SK-N-SH treated with all-trans-retinoic acid at 6 μM for 48 hours (cell line): ENCODE measurements at regions not wholly inside any gene's neighbourhood (a gene's known extent, or its start where the extent isn't known, plus 50 kb on each side); places are given as distances from the start of the nearest gene placed in this dataset.
"Not testable (repeated sequence)": the region's sequence is repeated elsewhere in the genome, so short reads cannot be mapped to it uniquely, and the experiment has no call there.

ENCODE experiments used
- ARNTL ChIP-seq: fragments of 450-650 bp; formaldehyde crosslinking; IDR thresholded peaks from 2 replicates; pipeline ENCODE4 v1.5.0; 2020; ENCODE audit warnings: low read depth, mild to moderate bottlenecking, moderate library complexity, borderline replicate concordance
- BACH2 ChIP-seq: fragments of 250-450 bp; sonication (Bioruptor Pico); IDR thresholded peaks from 2 replicates; pipeline ENCODE4 v1.9.0; 2021; ENCODE audit warnings: mild to moderate bottlenecking, borderline replicate concordance
- CREB5 ChIP-seq: fragments of 250-450 bp; sonication (Bioruptor Pico); IDR thresholded peaks from 2 replicates; pipeline ENCODE4 v1.5.1; 2020; ENCODE audit warnings: low read depth, mild to moderate bottlenecking, moderate library complexity
- ESRRG ChIP-seq: fragments of 250-450 bp; sonication (Bioruptor Pico); IDR thresholded peaks from 2 replicates; pipeline ENCODE4 v1.6.1; 2021; ENCODE audit warnings: mild to moderate bottlenecking
- OSR1 ChIP-seq: fragments of 250-450 bp; sonication (Bioruptor Pico); IDR thresholded peaks from 2 replicates; pipeline ENCODE4 v1.8.0; 2022; ENCODE audit warnings: moderate library complexity, mild to moderate bottlenecking, inconsistent platforms
- PATZ1 ChIP-seq: fragments of 250-450 bp; sonication (Bioruptor Pico); IDR thresholded peaks from 2 replicates; pipeline ENCODE4 v1.8.0; 2020; ENCODE audit warnings: mild to moderate bottlenecking, moderate library complexity, borderline replicate concordance
- PPARA ChIP-seq: fragments of 250-450 bp; sonication (Bioruptor Pico); IDR thresholded peaks from 2 replicates; pipeline ENCODE4 v1.5.0; 2020; ENCODE audit warnings: mild to moderate bottlenecking, borderline replicate concordance
- RARB ChIP-seq: fragments of 250-450 bp; sonication (Bioruptor Pico); IDR thresholded peaks from 2 replicates; pipeline ENCODE4 v1.8.0; 2021; ENCODE audit warnings: mild to moderate bottlenecking, moderate library complexity
- TSHZ2 ChIP-seq: fragments of 250-450 bp; sonication (Bioruptor Pico); IDR thresholded peaks from 2 replicates; pipeline ENCODE4 v1.5.0; 2020; ENCODE audit warnings: mild to moderate bottlenecking, moderate library complexity
- ZFP3 ChIP-seq: fragments of 250-450 bp; sonication (Bioruptor Pico); IDR thresholded peaks from 2 replicates; pipeline ENCODE4 v1.5.0; 2020; ENCODE audit warnings: mild to moderate bottlenecking, moderate library complexity
- ZNF70 ChIP-seq: fragments of 450-650 bp; formaldehyde crosslinking; IDR thresholded peaks from 2 replicates; pipeline ENCODE4 v1.5.0; 2020; ENCODE audit warnings: mild to moderate bottlenecking, moderate library complexity

GRCh38 chr16:29181254-29181780 is 196.5 kb downstream of the LAT start:
- TF ChIP-seq ESRRG (CRISPR knock-in tag); CREB5 (CRISPR knock-in tag); TSHZ2 (CRISPR knock-in tag); ARNTL (CRISPR knock-in tag); ZFP3 (CRISPR knock-in tag); ZNF70; BACH2 (CRISPR knock-in tag); RARB (CRISPR knock-in tag); PPARA (CRISPR knock-in tag); OSR1 (CRISPR knock-in tag); PATZ1 (CRISPR knock-in tag): not testable (repeated sequence)
